GM18870 (cell line): ENCODE measurements at regions not wholly inside any gene's neighbourhood (a gene's known extent, or its start where the extent isn't known, plus 50 kb on each side); places are given as distances from the start of the nearest gene placed in this dataset.
A peak's percentile ranks its signal among the peaks of the same experiment; 100 is the strongest.
"Not testable (repeated sequence)": the region's sequence is repeated elsewhere in the genome, so short reads cannot be mapped to it uniquely, and the experiment has no call there.

Source experiments
- ATAC-seq: cut with Tn5 transposase; IDR thresholded peaks from one replicate; pipeline ENCODE4 v1.9.1; 2021; ENCODE audit warnings: moderate library complexity; ENCODE audit not compliant: unreplicated experiment

DNA sequence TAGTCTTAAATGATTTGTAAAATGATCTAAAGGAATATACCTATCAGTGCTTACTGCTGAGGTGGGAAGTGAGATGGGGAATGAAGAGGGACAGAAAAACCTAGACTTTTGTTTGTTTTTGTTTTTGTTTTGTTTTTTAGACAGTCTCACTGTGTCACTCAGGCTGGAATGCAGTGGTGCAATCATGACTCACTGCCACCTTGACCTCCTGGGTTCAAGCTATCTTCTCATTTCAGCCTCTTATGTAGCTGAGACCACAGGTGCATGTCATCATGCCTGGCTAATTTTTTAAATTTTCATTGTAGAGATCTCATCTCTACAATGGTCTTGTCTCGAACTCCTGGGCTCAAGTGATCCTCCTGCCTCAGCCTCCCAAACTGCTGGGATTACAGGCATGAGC lies 116.4 kb upstream of the SEM1 start:
- ATAC-seq, result no peak

DNA sequence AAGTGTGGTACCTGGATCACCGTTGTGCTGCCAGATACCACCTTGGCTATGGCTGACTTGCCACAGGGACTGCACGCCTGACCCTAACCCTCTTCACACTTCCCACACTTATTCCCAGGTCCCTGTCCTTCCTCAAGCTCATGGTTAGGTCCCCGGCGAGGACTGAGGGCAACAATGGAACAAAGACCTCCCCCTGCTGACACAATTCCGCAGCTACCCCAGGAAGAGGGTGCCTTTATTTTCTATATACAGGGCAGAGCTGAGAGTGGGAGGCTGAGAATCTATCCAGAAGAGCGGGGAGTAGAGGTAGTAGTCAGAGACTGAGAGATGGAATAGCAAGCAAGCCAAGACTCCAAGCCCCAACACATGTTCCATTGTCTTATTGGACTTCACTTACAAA lies 118.1 kb upstream of the SEM1 start:
- ATAC-seq, result no peak

DNA sequence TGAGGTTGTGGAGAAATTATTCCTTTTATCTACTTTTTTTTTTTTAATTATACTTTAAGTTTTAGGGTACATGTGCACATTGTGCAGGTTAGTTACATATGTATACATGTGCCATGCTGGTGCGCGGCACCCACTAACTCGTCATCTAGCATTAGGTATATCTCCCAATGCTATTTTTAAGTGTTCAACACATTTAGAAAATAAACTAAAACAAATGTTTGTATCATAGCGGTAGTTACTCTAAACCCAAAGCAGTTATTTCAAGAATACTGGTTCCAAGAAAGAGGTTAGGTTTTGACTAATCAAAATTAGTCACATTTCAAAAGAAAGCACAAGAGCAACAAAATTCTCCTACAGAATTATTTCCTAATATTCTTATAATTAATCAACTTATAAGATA lies 119.5 kb upstream of the SEM1 start:
- ATAC-seq, result not testable (repeated sequence)

DNA sequence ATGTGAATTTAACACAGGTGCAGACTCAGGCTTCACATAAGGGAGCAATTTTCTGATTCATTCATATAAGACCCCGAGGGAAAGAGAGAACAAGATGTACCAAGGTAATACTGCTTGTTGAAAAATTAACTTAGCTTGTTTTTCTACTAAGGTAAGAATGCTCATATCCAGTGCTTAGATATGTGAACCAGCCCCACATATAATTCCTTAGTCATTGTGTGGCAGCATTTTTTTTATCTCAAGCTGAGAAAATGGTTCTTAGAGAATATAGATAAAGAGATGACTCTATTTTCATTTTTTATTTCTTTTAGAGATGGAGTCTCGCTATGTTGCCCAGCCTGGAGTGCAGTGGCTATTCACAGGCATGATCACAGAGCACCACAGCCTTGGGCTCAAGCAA lies 121.8 kb upstream of the SEM1 start:
- no peak for ATAC-seq

DNA sequence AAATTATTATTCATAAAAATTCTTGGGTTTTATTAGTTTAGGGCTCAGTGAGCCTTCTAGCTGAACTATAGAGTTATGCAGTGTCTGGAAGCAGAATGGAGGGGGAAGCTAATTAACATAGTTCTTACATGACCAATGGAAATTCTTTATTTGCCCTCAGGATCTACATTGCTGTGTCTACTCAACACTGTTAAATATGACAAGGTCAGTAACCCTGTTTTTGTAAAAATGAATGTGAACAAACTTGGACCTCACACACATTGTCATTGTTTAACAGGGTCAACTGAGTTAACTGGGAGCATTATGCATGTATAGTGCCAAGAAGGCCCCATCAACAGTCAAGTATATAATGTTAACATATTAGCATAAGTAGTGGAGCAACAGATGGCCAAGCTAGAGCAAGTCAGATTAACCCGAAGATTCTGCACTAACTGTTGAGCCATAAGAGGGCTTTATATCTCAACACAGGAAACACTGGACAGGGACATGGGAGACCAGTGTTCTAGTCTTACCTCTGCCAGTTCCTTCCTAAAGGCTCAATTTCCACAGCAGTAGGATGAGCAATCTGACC lies 122.5 kb upstream of the SEM1 start:
- no peak for ATAC-seq

DNA sequence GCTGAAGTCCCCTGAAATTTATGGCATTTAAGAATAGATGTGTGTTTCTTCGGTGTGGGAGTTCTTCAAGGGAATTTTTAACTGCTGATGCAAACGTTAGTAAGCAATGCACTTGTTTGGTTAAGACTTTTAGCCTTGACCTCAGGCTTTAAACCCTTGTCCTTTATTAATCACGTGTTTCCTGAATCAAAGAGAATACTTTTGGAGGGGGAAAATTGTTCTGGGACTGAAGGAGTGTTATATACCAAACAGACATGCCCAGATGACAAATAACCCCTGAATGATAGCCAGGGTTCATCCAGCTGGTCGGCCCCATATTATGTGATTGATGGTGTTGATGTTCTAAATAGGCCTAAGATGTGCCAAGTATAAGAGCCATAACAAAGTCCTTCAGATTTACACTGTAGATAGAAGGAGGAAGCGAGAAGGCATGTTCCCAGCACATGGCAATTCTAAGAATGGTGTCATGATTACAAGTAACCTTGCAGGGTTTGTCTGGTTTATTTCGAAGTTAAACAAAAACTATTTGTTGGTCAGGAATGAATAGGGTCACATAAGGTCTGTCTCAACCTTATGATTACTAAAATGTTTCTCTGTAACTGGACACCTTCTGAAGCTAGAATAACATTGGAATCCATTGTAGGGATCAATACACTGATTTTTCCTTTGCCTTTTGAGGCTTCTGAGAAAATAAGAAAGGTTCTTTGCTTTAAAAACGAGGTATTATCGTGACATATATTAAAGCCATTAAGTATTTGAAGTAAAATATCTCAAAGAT lies 124.2 kb upstream of the SEM1 start:
- ATAC-seq, result no peak

DNA sequence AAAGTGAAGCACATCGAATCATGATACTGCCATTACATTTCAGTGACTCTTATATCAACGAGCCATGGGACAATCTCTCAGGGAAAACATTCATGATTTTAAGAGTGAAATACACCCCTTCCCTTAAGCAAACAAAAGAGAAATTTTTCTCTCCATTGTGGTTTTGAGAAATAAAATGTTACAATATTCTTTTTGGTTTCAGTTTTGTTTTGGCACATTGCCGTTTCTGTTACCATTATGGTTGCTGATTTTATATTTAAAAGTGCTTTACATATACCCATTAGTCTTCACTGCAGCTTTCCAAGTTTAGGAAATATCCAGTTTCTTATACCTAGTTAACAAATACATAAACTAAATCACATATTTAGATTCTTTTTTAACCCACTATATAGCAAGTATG lies 126.8 kb upstream of the SEM1 start:
- no peak for ATAC-seq

DNA sequence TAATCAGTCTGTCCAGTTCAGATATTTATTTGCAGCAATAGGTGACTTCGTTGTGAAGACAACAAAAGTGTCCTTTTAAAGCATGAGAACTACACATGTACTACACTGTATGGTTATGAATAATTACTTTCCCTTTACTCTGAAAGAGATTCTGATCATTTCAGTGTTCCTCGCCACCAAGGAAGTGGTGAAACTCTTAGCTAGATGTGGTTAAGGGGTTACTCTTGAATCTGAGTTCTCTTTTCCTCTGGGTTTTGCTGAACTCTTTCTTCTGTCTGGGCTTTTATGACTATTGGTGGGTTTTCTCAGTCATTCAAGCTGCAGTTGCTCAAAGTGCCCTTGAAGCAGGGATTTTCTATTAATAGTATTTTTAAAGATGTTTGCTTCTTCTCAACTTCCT lies 127.9 kb upstream of the SEM1 start:
- peak; percentile 99 for ATAC-seq

DNA sequence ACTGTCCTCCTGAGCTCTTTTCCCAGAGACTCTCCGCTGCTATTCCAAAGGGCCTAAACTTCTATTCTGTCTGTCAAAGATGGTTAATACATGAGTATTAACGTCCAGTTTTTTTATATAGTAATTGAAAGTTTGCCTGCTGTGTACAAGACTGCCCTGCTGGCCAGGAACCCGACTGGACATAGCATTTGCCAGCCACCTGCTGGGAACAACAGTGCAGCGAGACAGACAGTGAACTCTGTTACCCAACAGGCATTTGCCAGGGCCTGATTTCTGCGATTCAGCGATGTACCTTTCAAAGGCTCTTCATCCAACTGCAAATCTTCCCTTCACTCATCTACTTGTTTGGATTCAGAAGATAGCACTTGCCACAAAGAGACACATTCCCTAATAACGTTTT lies 128.8 kb upstream of the SEM1 start:
- no peak for ATAC-seq

DNA sequence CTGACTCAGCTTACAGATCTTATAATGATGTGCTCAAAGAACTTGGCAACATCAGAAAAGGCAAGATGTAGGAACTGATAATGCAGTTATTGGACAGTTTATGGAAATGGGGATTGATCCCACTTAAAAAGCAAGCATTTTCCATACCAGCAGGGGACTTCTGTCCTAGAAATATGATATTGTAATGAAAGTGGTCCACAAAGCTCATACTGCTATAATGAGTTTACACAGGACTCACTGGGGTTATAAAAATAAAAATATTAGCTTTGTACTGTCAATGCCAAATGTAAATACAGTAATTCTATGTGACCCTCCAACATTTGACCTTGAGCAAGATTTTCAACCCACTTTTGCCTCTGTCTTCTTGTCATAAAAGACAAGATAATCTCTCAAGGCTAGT lies 145.5 kb upstream of the SEM1 start:
- no peak for ATAC-seq

DNA sequence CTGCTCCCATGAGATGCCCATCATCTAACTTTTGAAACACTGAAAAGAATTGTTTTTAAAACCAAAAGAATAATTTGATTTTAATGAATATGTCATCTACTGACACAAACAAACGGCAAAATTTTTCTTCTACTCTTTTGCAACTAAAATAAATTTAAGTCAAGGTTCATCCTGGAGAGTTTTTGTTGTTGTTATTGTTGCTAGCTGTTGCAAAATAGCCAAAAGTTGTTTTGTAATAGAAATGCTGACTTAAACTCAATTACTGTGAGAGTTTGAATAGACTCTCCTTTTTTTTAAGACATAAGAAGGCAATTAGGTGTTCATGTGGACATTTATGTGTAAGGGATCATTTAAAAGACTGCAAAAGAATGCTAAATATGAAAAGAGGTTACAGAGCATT lies 146.0 kb upstream of the SEM1 start:
- ATAC-seq, result no peak

DNA sequence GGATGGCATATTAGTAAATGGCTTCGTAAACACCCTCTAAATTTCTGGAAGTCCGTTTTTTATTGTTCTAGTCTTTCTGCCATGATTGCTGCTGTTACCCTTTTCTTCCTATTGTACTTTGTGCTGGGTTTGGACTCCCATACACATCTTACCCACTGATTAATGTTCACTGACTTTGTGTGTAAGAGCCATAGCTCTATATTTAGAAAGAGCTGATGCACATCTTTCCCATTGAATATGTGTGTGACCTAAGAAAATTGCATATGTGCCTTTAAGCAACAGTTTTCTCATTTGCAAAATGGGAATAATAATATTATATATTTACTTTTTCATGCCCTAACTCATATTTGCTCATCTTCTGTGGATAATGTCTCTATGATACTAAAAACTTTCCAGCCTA lies 135.8 kb upstream of the DLX6 start:
- ATAC-seq, result no peak

DNA sequence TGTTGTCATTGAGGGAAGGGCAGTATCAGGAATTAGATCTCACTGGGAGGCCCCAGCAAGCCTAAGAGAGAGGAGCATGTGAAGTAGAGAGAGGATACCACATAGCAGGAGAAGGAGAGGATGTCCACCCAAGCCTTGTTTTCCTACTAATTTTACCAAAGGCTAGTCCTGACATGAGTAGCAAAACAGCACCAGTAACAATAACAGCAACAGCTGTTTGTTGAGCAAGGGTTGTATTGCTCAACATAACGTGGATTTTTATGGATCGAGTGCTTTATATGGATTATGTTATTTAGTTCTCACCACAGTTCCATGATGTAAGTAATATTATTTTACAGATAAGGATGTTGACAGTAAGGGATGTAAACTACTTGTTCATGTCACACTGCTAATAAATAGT lies 135.2 kb upstream of the DLX6 start:
- no peak for ATAC-seq

DNA sequence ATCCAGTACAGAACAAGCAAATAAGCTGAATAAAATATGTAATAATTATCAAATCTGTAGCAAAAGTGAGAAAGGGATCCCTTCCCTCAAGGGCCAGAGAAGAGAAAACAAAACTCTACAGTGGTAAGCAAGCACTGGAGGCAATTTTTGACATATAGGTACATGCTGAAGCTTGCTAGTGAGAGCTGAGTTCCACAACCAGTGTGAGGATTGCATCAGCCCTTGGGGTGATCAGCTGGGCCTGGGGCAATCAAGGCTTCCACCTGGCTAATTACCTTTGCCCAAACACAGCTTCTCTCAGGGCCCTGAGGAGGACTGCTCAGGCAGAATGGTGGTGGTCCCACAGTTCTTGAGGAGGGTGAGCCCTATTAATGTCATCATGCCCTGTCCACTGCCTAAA lies 134.4 kb upstream of the DLX6 start:
- no peak for ATAC-seq

DNA sequence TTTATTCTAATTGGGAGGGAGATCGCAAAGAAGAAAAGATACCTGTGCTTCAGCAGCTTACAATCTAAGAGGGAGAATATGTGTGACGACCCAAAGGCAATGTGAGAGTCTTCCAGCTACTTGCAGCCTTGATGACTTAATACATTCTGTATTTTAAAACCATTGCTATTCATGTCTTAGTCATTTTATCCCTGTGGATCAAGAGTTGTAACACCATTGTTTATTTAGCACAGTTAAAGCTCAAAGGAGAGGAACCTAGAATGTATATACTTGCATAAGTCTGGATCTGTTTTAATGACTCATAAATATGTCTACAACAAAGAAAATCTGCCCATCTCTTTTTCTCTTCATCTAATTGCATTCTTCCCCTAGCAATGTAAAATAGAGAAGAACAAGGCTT lies 117.9 kb upstream of the DLX6 start:
- ATAC-seq, result no peak

DNA sequence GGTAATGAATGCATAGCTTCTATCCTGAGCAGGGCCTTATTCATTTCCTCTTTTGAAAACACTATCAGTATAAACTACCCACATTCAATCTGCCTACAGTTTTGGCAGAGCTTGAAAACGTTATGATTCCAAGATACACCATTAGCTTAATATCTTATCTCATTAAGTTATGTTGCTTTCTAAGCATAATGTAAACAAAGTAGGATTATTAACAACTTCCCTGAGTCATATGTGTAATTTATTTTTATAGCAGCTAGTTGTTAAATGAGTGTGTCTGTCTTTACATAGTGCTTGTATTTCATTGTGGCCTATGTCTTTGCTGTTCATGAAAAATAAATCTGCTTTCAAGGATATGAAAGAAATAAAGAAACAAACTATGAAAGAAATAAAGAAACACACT lies 106.2 kb upstream of the DLX6 start:
- ATAC-seq, result no peak

DNA sequence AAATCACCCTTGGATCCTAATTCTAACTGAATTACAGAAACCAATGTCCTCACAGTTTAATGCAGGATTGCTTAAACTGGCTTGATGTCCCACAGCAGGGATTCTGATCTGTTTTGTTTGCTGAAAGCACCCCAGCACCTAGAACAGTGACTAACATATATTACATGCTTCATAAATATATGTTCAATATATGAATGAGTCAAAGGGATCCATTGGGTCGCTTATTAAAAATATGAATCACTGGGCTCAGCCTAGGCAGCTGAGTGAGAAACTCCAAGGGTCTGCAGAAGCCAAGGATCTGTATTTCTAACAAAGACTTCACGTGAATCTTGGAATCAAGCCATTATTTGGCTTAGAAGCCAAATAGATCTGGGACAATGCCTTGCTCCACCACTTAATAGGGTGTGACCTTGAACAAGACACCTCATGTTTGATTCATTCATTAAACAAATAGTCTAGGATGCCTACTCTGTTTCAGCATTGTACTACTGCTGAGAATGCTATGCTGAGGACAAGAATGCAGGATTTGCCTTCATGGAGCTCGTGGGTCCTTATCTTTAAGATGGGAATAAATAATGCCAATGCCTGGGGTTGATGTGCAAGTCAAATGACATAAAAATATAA lies 103.4 kb upstream of the DLX6 start:
- no peak for ATAC-seq

DNA sequence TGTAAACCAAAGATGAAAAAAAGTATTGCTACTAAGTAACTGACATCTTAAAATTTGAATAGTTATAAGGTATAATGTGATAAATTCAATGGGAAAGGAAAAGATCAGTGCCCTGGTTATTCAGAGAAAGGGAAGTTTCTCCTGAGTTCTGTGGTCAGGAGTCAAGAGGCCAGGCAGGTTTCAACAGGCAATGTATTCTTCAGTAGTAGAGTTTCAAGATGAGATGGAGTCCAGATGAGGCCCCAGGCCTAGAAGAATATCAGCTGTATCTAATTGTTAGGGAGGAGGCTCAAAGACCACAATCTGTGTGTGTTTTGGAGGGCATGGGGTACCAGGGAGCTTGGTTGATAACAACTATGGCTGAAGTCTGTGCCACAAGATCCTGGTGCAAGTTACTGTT lies 101.4 kb upstream of the DLX6 start:
- ATAC-seq, result no peak

DNA sequence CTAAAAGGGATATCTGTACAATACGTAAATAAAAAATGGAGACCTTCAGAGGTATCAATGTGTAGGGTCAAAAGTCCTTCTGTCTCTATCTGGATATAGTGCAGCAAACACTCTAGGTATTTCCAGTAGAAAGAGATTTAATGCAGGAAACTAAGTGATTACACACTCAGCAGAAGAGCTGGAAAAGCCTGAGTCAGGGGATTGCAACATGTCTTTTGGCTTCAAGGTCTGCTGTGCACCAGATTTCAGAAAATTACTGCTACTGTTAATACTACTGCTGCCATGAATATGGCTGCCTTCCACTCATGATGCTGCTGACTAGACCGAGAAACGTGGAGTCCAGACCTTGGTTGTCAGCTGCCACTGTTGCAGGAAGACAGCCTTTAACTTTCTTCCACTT lies 94.9 kb upstream of the DLX6 start:
- no peak for ATAC-seq

DNA sequence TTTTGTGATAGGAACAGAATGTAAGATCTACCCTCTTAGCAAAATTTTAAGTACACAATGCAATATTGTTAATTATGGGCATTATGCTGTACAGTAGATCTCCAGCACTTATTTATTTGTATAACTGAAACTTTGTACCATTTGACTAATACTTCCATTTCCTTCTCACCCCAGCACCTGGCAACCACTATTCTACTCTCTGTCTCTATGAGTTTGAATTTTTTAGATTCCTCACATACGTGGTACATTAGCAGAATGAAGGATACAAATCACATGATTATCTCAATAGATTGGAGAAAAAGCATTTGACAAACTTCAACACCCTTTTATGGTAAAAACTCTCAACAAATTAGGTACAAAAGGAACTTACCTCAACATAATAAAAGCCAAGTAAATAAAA lies 90.3 kb upstream of the DLX6 start:
- no peak for ATAC-seq

DNA sequence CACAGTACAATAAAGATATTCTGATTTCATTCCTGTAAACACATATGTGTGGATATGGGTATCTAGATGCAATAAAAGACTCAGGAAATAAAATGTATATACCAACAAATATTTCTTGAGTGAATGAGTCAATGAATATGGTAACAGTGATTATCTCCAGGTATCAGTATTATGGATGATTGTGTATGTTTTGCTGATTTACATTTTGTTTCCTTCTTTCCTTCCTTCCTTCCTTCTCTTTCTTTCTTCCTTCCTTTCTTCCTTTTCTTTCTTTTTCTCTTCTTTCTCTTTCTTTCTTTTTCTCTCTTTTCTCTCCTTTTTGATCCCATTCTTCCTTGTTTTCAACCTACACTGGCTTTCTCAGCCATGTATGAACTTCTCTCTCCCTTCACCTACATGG lies 85.3 kb upstream of the DLX6 start:
- no peak for ATAC-seq

DNA sequence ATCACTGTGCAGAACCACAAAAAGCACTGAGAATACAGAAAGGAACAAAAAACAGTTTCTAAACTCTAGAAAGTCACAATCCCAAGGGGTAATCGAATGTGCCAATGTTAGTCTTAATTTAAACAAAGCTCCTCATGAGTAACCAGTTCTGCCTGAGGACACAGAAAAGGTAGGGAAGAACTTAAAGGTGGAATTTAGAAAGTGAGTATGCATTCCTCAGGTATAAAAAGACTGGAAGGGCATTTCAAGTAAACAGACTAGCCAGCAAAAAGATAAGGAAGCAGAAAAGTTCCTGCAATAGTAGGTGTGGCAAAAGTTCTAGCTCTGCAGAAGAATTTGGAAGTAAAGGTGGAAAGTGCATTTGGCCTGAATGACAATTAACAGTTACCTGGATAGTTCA lies 84.6 kb upstream of the DLX6 start:
- ATAC-seq, result no peak

DNA sequence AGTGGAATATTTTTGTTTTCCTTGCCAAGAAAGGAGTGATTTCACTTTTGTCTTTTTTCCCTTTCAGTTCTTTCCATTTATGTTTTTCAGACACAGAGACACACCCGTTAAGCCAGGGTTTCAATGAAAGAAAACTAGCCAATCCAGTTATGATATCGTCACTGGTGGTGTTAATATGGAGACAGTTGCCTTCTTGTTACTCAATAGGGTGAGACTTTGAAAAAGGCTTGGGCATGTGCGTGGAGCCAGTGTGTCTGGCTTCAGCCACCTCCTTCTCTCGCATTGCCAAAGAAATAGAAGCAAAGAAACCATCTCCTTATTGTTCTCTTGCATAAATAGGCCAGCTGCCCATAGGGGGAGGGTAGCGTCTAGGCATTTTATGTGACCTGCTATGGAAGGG lies 84.1 kb upstream of the DLX6 start:
- no peak for ATAC-seq
